ENCODE measurements at regions not wholly inside any gene's neighbourhood (a gene's known extent, or its start where the extent isn't known, plus 50 kb on each side); places are given as distances from the start of the nearest gene placed in this dataset.

DNA sequence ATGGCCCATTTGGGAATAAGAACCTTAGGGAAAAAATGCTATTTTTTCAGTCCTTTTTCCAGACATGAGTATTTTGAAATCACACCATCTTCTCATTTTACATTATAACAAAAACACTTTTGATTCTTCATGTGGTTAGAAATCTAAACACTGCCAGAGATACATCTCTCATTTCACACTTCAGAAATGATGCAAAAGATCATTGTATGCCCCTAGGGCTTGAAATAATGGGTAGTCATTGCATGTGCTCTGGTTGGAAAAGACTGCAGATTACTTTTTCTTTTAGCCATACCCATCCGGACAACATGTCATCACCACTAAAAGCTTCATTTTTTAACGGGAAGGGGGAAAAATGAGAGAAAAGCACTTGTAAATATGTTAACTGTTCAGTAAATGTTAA, 1152.2 kb upstream of the ADGRL4 start:
- Histone ChIP-seq H3K36me3 (replicated peaks in 1 of 2; ENCODE audit: control insufficient read depth in 1 of 2, insufficient read depth in 2 of 2, low read length in 2 of 2) (no peaks in the 10 kb centered on the region), H3K4me2 (ENCODE audit: low read depth, low read length) (no peak overlapping the region), H3K9me3 (ENCODE audit: low read length) (peaks cover 87% of the 10 kb centered on the region), H3K9ac (ENCODE audit: insufficient read depth, low read depth, low read length) (no peak overlapping the region), H3K27me3 (ENCODE audit: control insufficient read depth in 1 of 2, insufficient read depth in 2 of 2, low read length in 2 of 2) (no peaks in the 10 kb centered on the region), H3K4me1 (ENCODE audit: insufficient read depth, low read length) (no peaks in the 10 kb centered on the region), H3K4me3 (replicated peaks in 1 of 3; ENCODE audit: insufficient read depth in 1 of 3, low read depth in 2 of 3, low read length in 3 of 3) (no peak overlapping the region), H3K79me2 (ENCODE audit: insufficient read depth, low read length) (no peaks in the 10 kb centered on the region), H4K20me1 (ENCODE audit: insufficient read depth, low read length) (no peaks in the 10 kb centered on the region), H2AFZ (ENCODE audit: low read length) (no peak overlapping the region), H3K27ac (ENCODE audit: extremely low read length, insufficient read depth, low read length) (no peak overlapping the region)
- no peak for ATAC-seq
- ChIA-PET CTCF (ENCODE audit: low intra/inter-chr PET ratio, low total read pairs) (no interaction called here), POLR2A (no interaction called here)
- intact Hi-C loops (cut with micrococcal nuclease; ENCODE audit: unreplicated experiment): no loop called here
- FAIRE-seq: no peak
- 0% methylated on average over 2 of the region's 2 CpGs for WGBS (ENCODE audit: low lambda C conversion rate)
- in situ Hi-C loops (cut with HindIII; ENCODE audit: extremely low pct_ligation_motif_present, low pct_unique_long_range_greater_than_20kb): no loop called here
- DNase-seq (ENCODE audit: low spot score): no peak
- TF ChIP-seq, protein P1, sequence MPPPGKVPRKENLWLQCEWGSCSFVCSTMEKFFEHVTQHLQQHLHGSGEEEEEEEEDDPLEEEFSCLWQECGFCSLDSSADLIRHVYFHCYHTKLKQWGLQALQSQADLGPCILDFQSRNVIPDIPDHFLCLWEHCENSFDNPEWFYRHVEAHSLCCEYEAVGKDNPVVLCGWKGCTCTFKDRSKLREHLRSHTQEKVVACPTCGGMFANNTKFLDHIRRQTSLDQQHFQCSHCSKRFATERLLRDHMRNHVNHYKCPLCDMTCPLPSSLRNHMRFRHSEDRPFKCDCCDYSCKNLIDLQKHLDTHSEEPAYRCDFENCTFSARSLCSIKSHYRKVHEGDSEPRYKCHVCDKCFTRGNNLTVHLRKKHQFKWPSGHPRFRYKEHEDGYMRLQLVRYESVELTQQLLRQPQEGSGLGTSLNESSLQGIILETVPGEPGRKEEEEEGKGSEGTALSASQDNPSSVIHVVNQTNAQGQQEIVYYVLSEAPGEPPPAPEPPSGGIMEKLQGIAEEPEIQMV (CRISPR knock-in tag; IDR thresholded peaks at IDR 0.05; ENCODE audit: low read depth): no peak
- TF ChIP-seq, protein P2, sequence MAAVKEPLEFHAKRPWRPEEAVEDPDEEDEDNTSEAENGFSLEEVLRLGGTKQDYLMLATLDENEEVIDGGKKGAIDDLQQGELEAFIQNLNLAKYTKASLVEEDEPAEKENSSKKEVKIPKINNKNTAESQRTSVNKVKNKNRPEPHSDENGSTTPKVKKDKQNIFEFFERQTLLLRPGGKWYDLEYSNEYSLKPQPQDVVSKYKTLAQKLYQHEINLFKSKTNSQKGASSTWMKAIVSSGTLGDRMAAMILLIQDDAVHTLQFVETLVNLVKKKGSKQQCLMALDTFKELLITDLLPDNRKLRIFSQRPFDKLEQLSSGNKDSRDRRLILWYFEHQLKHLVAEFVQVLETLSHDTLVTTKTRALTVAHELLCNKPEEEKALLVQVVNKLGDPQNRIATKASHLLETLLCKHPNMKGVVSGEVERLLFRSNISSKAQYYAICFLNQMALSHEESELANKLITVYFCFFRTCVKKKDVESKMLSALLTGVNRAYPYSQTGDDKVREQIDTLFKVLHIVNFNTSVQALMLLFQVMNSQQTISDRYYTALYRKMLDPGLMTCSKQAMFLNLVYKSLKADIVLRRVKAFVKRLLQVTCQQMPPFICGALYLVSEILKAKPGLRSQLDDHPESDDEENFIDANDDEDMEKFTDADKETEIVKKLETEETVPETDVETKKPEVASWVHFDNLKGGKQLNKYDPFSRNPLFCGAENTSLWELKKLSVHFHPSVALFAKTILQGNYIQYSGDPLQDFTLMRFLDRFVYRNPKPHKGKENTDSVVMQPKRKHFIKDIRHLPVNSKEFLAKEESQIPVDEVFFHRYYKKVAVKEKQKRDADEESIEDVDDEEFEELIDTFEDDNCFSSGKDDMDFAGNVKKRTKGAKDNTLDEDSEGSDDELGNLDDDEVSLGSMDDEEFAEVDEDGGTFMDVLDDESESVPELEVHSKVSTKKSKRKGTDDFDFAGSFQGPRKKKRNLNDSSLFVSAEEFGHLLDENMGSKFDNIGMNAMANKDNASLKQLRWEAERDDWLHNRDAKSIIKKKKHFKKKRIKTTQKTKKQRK (IDR thresholded peaks at IDR 0.05; ENCODE audit: low read length): no peak
- no TSS peak for BruUV-seq (replicated peaks)

DNA sequence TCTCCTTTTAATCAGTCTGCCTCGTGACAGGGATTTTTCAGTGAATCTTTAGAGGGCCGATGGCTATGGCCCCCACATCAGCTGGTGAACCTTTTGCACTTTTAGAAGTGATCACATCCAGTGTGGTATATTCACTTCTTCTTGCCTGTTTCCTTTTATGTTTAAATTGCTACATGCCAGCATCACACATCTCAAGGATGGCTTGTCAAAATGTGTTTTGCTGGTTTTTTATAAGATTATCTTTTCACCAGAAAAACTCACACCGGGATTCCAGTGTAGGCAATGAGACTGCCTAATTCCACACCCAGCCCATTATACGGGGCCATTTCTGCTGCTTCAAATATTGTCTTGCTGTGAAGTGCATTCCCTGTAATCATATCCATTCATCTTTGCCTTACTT, 1151.7 kb upstream of the ADGRL4 start:
- H3K4me2 ChIP-seq (ENCODE audit: low read depth, low read length): no peak overlapping the region
- no peak for FAIRE-seq
- H3K36me3 ChIP-seq (replicated peaks in 1 of 2; ENCODE audit: control insufficient read depth in 1 of 2, insufficient read depth in 2 of 2, low read length in 2 of 2): no peaks in the 10 kb centered on the region
- no peaks in the 10 kb centered on the region for H3K79me2 ChIP-seq (ENCODE audit: insufficient read depth, low read length)
- POLR2A ChIA-PET: no interaction called here
- no peak overlapping the region for H3K27ac ChIP-seq (ENCODE audit: extremely low read length, insufficient read depth, low read length)
- in situ Hi-C loops (cut with HindIII; ENCODE audit: extremely low pct_ligation_motif_present, low pct_unique_long_range_greater_than_20kb): no loop called here
- H3K9ac ChIP-seq (ENCODE audit: insufficient read depth, low read depth, low read length): no peak overlapping the region
- CTCF ChIA-PET (ENCODE audit: low intra/inter-chr PET ratio, low total read pairs): no interaction called here
- no peaks in the 10 kb centered on the region for H3K27me3 ChIP-seq (ENCODE audit: control insufficient read depth in 1 of 2, insufficient read depth in 2 of 2, low read length in 2 of 2)
- no peak for ATAC-seq
- no peak overlapping the region for H3K4me3 ChIP-seq (replicated peaks in 1 of 3; ENCODE audit: insufficient read depth in 1 of 3, low read depth in 2 of 3, low read length in 3 of 3)
- no peak overlapping the region for H2AFZ ChIP-seq (ENCODE audit: low read length)
- H3K4me1 ChIP-seq (ENCODE audit: insufficient read depth, low read length): no peaks in the 10 kb centered on the region
- WGBS (ENCODE audit: low lambda C conversion rate): 1% methylated on average over 4 of the region's 4 CpGs
- H3K9me3 ChIP-seq (ENCODE audit: low read length): peaks cover 87% of the 10 kb centered on the region
- no peak for DNase-seq (ENCODE audit: low spot score)
- intact Hi-C loops (cut with micrococcal nuclease; ENCODE audit: unreplicated experiment): no loop called here
- BruUV-seq (replicated peaks): no TSS peak
- no peaks in the 10 kb centered on the region for H4K20me1 ChIP-seq (ENCODE audit: insufficient read depth, low read length)
- TF ChIP-seq POLR2A (IDR thresholded peaks at IDR 0.05; ENCODE audit: insufficient read depth in 1 of 2, low read depth in 2 of 2, low read length in 2 of 2): no peak
- TF ChIP-seq, protein P3, sequence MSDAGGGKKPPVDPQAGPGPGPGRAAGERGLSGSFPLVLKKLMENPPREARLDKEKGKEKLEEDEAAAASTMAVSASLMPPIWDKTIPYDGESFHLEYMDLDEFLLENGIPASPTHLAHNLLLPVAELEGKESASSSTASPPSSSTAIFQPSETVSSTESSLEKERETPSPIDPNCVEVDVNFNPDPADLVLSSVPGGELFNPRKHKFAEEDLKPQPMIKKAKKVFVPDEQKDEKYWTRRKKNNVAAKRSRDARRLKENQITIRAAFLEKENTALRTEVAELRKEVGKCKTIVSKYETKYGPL (CRISPR knock-in tag; IDR thresholded peaks at IDR 0.05): no peak
- TF ChIP-seq, protein P4, sequence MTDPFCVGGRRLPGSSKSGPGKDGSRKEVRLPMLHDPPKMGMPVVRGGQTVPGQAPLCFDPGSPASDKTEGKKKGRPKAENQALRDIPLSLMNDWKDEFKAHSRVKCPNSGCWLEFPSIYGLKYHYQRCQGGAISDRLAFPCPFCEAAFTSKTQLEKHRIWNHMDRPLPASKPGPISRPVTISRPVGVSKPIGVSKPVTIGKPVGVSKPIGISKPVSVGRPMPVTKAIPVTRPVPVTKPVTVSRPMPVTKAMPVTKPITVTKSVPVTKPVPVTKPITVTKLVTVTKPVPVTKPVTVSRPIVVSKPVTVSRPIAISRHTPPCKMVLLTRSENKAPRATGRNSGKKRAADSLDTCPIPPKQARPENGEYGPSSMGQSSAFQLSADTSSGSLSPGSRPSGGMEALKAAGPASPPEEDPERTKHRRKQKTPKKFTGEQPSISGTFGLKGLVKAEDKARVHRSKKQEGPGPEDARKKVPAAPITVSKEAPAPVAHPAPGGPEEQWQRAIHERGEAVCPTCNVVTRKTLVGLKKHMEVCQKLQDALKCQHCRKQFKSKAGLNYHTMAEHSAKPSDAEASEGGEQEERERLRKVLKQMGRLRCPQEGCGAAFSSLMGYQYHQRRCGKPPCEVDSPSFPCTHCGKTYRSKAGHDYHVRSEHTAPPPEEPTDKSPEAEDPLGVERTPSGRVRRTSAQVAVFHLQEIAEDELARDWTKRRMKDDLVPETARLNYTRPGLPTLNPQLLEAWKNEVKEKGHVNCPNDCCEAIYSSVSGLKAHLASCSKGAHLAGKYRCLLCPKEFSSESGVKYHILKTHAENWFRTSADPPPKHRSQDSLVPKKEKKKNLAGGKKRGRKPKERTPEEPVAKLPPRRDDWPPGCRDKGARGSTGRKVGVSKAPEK (CRISPR knock-in tag; IDR thresholded peaks at IDR 0.05; ENCODE audit: borderline replicate concordance): no peak
- no peak for TF ChIP-seq ZNF138 (CRISPR knock-in tag; IDR thresholded peaks at IDR 0.05; ENCODE audit: low read depth)
- no peak for TF ChIP-seq ZNF607 (CRISPR knock-in tag; IDR thresholded peaks at IDR 0.05; ENCODE audit: borderline replicate concordance)
- no peak for TF ChIP-seq BORCS8-MEF2B (CRISPR knock-in tag; IDR thresholded peaks at IDR 0.05)

Measured in HepG2 (cell line).